ENCODE measurements at regions not wholly inside any gene's neighbourhood (a gene's known extent, or its start where the extent isn't known, plus 50 kb on each side); places are given as distances from the start of the nearest gene placed in this dataset.
"Not testable (repeated sequence)": the region's sequence is repeated elsewhere in the genome, so short reads cannot be mapped to it uniquely, and the experiment has no call there.

DNA sequence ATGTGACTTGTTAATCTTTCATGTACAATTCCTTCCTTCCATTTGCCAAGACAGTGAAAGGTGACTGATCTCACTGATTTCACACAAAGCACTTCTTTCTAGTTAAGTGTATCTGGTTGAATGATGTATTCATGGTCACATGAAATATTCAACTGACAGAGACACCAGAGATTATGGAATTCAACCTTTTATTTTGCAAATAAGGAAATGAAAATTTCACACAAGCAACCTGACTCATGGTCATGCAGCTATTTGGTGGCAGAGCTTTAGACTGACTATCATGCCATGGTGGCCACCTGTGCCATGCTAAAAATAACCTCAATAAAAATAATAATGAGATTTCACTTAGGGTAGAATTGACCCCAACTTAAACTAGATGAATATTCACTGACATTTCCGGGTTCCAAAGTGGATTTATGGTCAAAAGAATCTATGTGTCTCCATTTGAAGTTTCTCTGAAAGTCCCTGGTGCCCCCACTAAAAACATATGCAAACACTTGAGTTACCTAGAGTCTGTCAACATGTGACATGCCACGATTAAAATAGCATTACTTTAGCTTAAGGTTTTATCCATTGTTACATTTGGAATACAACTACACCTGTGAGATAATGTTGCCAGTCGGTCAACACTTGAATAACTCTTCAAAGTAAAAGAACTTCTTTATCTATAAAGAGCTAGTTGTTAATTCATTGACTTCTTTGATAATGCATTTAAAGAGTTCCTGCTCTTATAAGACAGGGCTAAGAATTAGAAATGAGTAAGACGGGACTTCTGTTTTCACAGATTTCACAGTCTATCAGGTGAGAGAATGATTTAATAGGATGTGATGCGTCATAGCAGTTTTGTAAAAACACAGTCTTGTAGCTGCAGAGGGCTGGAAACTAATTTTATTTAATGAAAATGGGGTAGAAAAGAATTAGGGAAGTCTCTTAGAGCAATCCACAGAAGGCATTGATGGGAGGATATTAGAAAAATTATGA, 94.6 kb upstream of the OR9G4 start:
- no peaks in the 10 kb centered on the region for H3K9me3 ChIP-seq (ENCODE audit: low read length)
- H3K4me1 ChIP-seq (ENCODE audit: insufficient read depth, low read length), result no peaks in the 10 kb centered on the region
- Mint-ChIP-seq H3K4me1 (no peaks in the 10 kb centered on the region), H3K27ac (no peak overlapping the region), H3K9me3 (peaks cover 0 to 6% (median 0%) of the 10 kb centered on the region in 5 donors), H3K36me3 (no peaks in the 10 kb centered on the region), H3K4me3 (no peak overlapping the region), H3K27me3 (peaks cover 0 to 2% of the 10 kb centered on the region in 2 donors)
- ChIA-PET CTCF (no interaction called here), POLR2A (no interaction called here)
- no peaks in the 10 kb centered on the region for H3K27me3 ChIP-seq (ENCODE audit: insufficient read depth, low read length, poor library complexity, severe bottlenecking)
- H3K36me3 ChIP-seq (ENCODE audit: insufficient read depth, low read length), result no peaks in the 10 kb centered on the region
- H3K4me3 ChIP-seq (ENCODE audit: low read length), result no peak overlapping the region
- no peak overlapping the region for H3K27ac ChIP-seq (ENCODE audit: low read depth, low read length)
- no peak for DNase-seq

DNA sequence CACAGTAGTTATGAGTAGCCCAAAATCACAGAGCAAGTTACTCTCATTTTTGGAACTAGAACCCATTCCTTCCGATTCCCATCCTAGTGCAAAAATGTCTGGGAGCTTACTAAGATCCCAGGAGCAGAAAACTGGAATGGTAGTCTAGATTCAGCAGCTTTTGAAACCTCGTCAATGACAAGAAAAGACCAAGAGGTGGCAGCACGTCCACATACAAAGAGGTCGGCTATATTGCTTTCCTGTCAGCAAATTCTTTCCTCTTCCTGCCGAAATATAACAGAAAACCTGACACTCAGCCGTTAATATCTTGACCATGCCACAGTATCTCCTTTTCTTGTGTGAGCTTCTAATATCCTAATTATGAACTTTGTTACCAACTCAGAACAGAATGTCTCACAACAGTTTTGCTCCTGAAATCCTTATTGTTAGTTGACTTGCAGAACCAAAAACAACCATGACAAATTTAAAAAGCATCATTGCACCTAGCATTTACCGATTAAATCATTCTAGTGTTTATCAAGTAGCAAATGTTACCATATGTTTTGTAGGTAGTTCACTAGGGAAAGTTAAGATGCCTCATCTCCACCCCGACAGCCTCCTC, 92.8 kb upstream of the OR9G4 start:
- DNase-seq, result no peak
- Histone ChIP-seq H3K4me1 (ENCODE audit: insufficient read depth, low read length) (no peaks in the 10 kb centered on the region), H3K27ac (ENCODE audit: low read depth, low read length) (no peak overlapping the region), H3K9me3 (ENCODE audit: low read length) (no peaks in the 10 kb centered on the region), H3K27me3 (ENCODE audit: insufficient read depth, low read length, poor library complexity, severe bottlenecking) (no peaks in the 10 kb centered on the region), H3K36me3 (ENCODE audit: insufficient read depth, low read length) (no peaks in the 10 kb centered on the region), H3K4me3 (ENCODE audit: low read length) (no peak overlapping the region)
- no peak overlapping the region for H3K27ac Mint-ChIP-seq
- H3K36me3 Mint-ChIP-seq, result no peaks in the 10 kb centered on the region
- no peaks in the 10 kb centered on the region for H3K4me1 Mint-ChIP-seq
- H3K27me3 Mint-ChIP-seq, result no peaks in the 10 kb centered on the region
- ChIA-PET CTCF (interaction anchor here (1.2 kb wide), 1 partner anchor 408 kb away, joined by 6 read pairs; no protein-coding TSS in a partner anchor), POLR2A (no interaction called here)
- peaks cover 0 to 7% (median 0%) of the 10 kb centered on the region in 5 donors for H3K9me3 Mint-ChIP-seq
- H3K4me3 Mint-ChIP-seq, result no peak overlapping the region

DNA sequence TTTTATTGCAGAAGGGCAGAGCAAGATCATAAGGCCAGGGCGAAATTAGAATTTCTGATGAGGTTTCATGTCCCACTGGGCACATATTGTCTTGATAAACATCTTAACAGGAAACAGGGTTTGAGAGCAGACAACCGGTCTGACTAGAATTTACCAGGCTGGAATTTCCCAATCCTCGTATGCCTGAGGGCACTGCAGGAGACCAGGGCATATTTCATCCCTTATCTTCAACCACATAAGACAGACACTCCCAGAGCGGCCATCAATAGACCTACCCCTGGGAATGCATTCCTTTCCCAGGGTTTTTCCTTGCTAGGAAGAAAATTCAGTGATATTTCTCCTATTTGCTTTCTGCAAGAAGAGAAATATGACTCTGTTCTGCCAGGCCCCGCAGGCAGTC, 78.9 kb upstream of the OR9G4 start:
- POLR2A ChIA-PET; CTCF ChIA-PET; DNase-seq; H3K9me3 ChIP-seq (ENCODE audit: low read length); H3K4me1 ChIP-seq (ENCODE audit: insufficient read depth, low read length); H3K36me3 ChIP-seq (ENCODE audit: insufficient read depth, low read length); H3K27ac Mint-ChIP-seq; H3K4me1 Mint-ChIP-seq; H3K27me3 Mint-ChIP-seq; H3K27me3 ChIP-seq (ENCODE audit: insufficient read depth, low read length, poor library complexity, severe bottlenecking); H3K4me3 ChIP-seq (ENCODE audit: low read length); H3K27ac ChIP-seq (ENCODE audit: low read depth, low read length); H3K4me3 Mint-ChIP-seq; H3K36me3 Mint-ChIP-seq: not testable (repeated sequence)
- peaks cover 5 to 24% (median 13%) of the 10 kb centered on the region in 5 donors for H3K9me3 Mint-ChIP-seq

DNA sequence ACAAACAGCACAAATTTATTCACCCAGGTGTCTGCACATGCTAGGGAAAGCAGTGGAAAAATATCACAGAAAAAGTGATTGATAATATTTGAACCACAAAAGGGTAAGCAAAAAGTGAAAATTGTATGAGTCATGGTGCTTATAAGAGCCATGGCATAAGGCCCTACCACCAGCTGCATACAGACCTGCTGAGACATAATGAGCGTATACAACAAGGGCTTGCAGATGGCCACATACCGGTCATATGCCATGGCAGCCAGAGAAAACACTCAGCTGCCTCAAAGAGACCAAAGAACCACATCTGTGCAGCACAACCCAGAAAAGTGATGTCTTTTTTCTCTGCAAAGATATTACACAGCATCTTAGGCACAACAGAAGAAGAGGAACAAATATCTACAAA, 71.4 kb upstream of the OR9G4 start:
- Histone ChIP-seq H3K4me3 (ENCODE audit: low read length) (no peak overlapping the region), H3K36me3 (ENCODE audit: insufficient read depth, low read length) (no peaks in the 10 kb centered on the region), H3K27ac (ENCODE audit: low read depth, low read length) (no peak overlapping the region), H3K4me1 (ENCODE audit: insufficient read depth, low read length) (no peaks in the 10 kb centered on the region), H3K9me3 (ENCODE audit: low read length) (no peaks in the 10 kb centered on the region), H3K27me3 (ENCODE audit: insufficient read depth, low read length, poor library complexity, severe bottlenecking) (no peaks in the 10 kb centered on the region)
- Mint-ChIP-seq H3K9me3 (peaks cover 0 to 15% (median 6%) of the 10 kb centered on the region in 5 donors), H3K27ac (no peak overlapping the region), H3K4me3 (no peak overlapping the region), H3K36me3 (no peaks in the 10 kb centered on the region), H3K4me1 (no peaks in the 10 kb centered on the region), H3K27me3 (no peaks in the 10 kb centered on the region)
- ChIA-PET CTCF (no interaction called here), POLR2A (no interaction called here)
- no peak for DNase-seq

DNA sequence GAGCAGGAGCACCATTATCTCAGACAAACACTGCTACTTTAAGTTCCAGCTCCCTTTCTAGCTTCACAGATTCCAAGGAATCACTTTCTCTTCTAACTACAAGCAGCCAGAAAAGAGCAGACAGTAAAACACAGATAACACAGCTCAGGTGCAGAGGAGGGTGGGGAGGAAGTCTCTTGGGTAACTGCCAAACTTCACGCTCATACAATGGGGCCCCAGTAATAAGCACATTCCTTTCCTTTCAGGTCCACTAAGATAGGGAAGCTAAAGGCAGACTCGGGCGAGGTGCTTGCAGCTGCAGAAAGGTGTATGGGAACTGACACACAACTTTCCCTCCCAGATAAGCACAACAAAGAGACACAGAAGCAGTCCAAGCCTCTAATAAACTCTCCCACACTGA, 69.2 kb upstream of the OR9G4 start:
- Histone ChIP-seq H3K4me1 (ENCODE audit: insufficient read depth, low read length) (no peaks in the 10 kb centered on the region), H3K27ac (ENCODE audit: low read depth, low read length) (no peak overlapping the region), H3K36me3 (ENCODE audit: insufficient read depth, low read length) (no peaks in the 10 kb centered on the region), H3K27me3 (ENCODE audit: insufficient read depth, low read length, poor library complexity, severe bottlenecking) (no peaks in the 10 kb centered on the region), H3K9me3 (ENCODE audit: low read length) (no peaks in the 10 kb centered on the region), H3K4me3 (ENCODE audit: low read length) (no peak overlapping the region)
- DNase-seq, result no peak
- no peaks in the 10 kb centered on the region for H3K27me3 Mint-ChIP-seq
- POLR2A ChIA-PET, result no interaction called here
- H3K27ac Mint-ChIP-seq, result no peak overlapping the region
- H3K4me1 Mint-ChIP-seq, result no peaks in the 10 kb centered on the region
- no peak overlapping the region for H3K4me3 Mint-ChIP-seq
- no peaks in the 10 kb centered on the region for H3K36me3 Mint-ChIP-seq
- CTCF ChIA-PET, result no interaction called here
- peaks cover 0 to 16% (median 4%) of the 10 kb centered on the region in 5 donors for H3K9me3 Mint-ChIP-seq

DNA sequence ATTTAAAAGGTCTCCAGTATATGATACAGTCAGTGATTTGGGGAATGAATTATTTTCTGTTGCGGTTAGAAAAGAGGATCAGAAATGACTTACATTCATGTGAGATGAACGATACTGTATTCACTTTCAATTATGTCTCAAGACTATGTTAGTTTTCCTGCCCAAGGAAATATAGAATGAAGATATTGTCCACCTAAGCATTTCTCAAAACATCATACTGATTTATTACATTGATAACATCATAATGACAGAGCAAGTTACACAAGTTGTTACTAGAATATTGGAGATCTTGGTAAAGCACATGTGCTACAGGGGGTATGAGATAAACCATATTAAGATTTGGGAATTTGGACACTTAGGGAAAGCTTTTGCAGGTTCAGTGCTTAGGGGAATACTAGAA, 67.8 kb upstream of the OR9G4 start:
- CTCF ChIA-PET, result no interaction called here
- H3K36me3 Mint-ChIP-seq, result no peaks in the 10 kb centered on the region

DNA sequence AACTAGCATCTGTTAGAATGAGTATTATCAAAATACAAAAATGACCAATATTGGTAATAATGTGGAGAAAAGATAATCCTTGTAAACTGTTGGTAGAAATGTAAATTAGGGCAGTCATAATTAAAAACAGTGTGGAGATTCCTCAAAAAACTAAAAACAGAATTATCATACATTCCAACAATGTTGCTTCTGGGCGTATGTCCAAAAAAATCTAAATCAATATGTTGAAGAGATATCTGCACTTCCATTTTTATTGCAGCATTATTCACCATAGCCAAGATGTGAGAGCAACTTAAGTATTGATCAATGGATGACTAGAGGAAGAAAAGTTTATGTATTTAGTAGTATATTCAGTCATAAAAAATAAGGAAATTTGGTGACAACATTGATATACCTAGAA, 59.8 kb upstream of the OR9G4 start:
- H3K27ac Mint-ChIP-seq, result no peak overlapping the region
- peaks cover 1 to 14% (median 11%) of the 10 kb centered on the region in 5 donors for H3K9me3 Mint-ChIP-seq
- H3K36me3 ChIP-seq (ENCODE audit: insufficient read depth, low read length), result no peaks in the 10 kb centered on the region
- no peak overlapping the region for H3K4me3 Mint-ChIP-seq
- no peak overlapping the region for H3K27ac ChIP-seq (ENCODE audit: low read depth, low read length)
- CTCF ChIA-PET, result no interaction called here
- POLR2A ChIA-PET, result no interaction called here
- H3K36me3 Mint-ChIP-seq, result no peaks in the 10 kb centered on the region
- no peak overlapping the region for H3K4me3 ChIP-seq (ENCODE audit: low read length)
- H3K27me3 ChIP-seq (ENCODE audit: insufficient read depth, low read length, poor library complexity, severe bottlenecking), result no peaks in the 10 kb centered on the region
- no peaks in the 10 kb centered on the region for H3K4me1 Mint-ChIP-seq
- H3K4me1 ChIP-seq (ENCODE audit: insufficient read depth, low read length), result no peaks in the 10 kb centered on the region
- H3K9me3 ChIP-seq (ENCODE audit: low read length), result no peaks in the 10 kb centered on the region
- DNase-seq, result no peak
- no peaks in the 10 kb centered on the region for H3K27me3 Mint-ChIP-seq

More for the DNA sequence above, 67.8 kb upstream of the OR9G4 start:
- POLR2A ChIA-PET, result no interaction called here
- Mint-ChIP-seq H3K27ac (no peak overlapping the region), H3K4me1 (no peaks in the 10 kb centered on the region), H3K27me3 (no peaks in the 10 kb centered on the region), H3K4me3 (no peak overlapping the region), H3K9me3 (peaks cover 0 to 16% (median 4%) of the 10 kb centered on the region in 5 donors)
- no peaks in the 10 kb centered on the region for H3K4me1 ChIP-seq (ENCODE audit: insufficient read depth, low read length)
- H3K4me3 ChIP-seq (ENCODE audit: low read length), result no peak overlapping the region
- DNase-seq, result no peak
- H3K9me3 ChIP-seq (ENCODE audit: low read length), result no peaks in the 10 kb centered on the region
- no peaks in the 10 kb centered on the region for H3K36me3 ChIP-seq (ENCODE audit: insufficient read depth, low read length)
- no peaks in the 10 kb centered on the region for H3K27me3 ChIP-seq (ENCODE audit: insufficient read depth, low read length, poor library complexity, severe bottlenecking)
- no peak overlapping the region for H3K27ac ChIP-seq (ENCODE audit: low read depth, low read length)

DNA sequence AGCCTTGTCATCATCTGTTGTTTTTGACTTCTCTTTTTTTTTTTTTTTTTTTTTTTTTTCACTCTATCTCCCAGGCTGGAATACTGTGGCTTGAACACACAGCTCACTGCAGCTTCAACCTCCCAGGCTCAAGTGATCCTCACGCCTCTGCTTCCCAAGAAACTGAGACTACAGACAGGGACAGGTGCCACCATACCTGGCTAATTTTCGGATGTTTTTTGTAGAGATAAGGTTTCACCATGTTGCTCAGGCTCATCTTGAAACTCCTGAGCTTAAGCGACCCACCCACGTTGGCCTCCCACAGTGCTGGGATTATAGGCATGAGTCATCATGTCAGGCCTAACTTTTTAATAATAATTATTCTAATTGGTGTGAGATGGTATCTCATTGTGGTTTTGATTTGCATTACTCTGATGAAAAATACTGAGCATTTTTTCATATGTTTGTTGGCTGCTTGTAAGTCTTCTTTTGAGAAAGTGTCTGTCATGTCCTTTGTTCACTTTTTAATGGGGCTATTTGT, 51.3 kb upstream of the OR9G4 start:
- Mint-ChIP-seq H3K27me3 (no peaks in the 10 kb centered on the region), H3K9me3 (peaks cover 2 to 12% (median 5%) of the 10 kb centered on the region in 5 donors), H3K4me3 (no peak overlapping the region), H3K36me3 (no peaks in the 10 kb centered on the region), H3K4me1 (no peaks in the 10 kb centered on the region), H3K27ac (no peak overlapping the region)
- Histone ChIP-seq H3K36me3 (ENCODE audit: insufficient read depth, low read length) (no peaks in the 10 kb centered on the region), H3K9me3 (ENCODE audit: low read length) (no peaks in the 10 kb centered on the region), H3K4me3 (ENCODE audit: low read length) (no peak overlapping the region), H3K27me3 (ENCODE audit: insufficient read depth, low read length, poor library complexity, severe bottlenecking) (no peaks in the 10 kb centered on the region), H3K27ac (ENCODE audit: low read depth, low read length) (no peak overlapping the region), H3K4me1 (ENCODE audit: insufficient read depth, low read length) (no peaks in the 10 kb centered on the region)
- CTCF ChIA-PET, result no interaction called here
- POLR2A ChIA-PET, result no interaction called here
- no peak for DNase-seq
